WTC11 (cell line): ENCODE measurements at regions not wholly inside any gene's neighbourhood (a gene's known extent, or its start where the extent isn't known, plus 50 kb on each side); places are given as distances from the start of the nearest gene placed in this dataset.

ENCODE experiments used
- CTCF ChIP-seq: fragments of 200-600 bp; IDR thresholded peaks from 2 replicates; pipeline ENCODE4 v1.8.0; 2022; ENCODE audit warnings: antibody characterized with exemption
- E2F4 ChIP-seq: sonication (generic); formaldehyde crosslinking; IDR thresholded peaks from 2 replicates; pipeline ENCODE4 v1.8.1; 2022; ENCODE audit warnings: low read depth, mild to moderate bottlenecking, moderate library complexity, missing genetic modification reagents, borderline replicate concordance

- no peak for TF ChIP-seq CTCF
- TF ChIP-seq E2F4 (CRISPR knock-in tag) = no peak
Observed at GRCh38 chr17:65433157-65433556, 128.3 kb downstream of the AXIN2 start.
